HG03103 (cell line): ENCODE measurements at regions not wholly inside any gene's neighbourhood (a gene's known extent, or its start where the extent isn't known, plus 50 kb on each side); places are given as distances from the start of the nearest gene placed in this dataset.

Experiments used
- ATAC-seq: cut with Tn5 transposase; IDR thresholded peaks from one replicate; pipeline ENCODE4 v1.9.1; 2021; ENCODE audit warnings: low read depth; ENCODE audit not compliant: unreplicated experiment

GRCh38 chr4:173862754-173863153 lies 332.7 kb upstream of the HAND2 start:
- no peak for ATAC-seq

- no peak for ATAC-seq
Measured at GRCh38 chr4:173860094-173860493, 330.1 kb upstream of the HAND2 start.

GRCh38 chr4:173859091-173859713 lies 329.2 kb upstream of the HAND2 start:
- ATAC-seq: no peak

- ATAC-seq: no peak
Measured at GRCh38 chr4:173858471-173858870, 328.4 kb upstream of the HAND2 start.

GRCh38 chr4:173857828-173858227 lies 327.8 kb upstream of the HAND2 start:
- no peak for ATAC-seq

- no peak for ATAC-seq
Measured at GRCh38 chr4:173855015-173855414, 325.0 kb upstream of the HAND2 start.

- ATAC-seq: no peak
Measured at GRCh38 chr4:173852775-173853174, 322.7 kb upstream of the HAND2 start.

GRCh38 chr4:173845580-173845979 lies 315.6 kb upstream of the HAND2 start:
- ATAC-seq: no peak

- no peak for ATAC-seq
Measured at GRCh38 chr4:173839865-173840264, 309.8 kb upstream of the HAND2 start.

- no peak for ATAC-seq
Measured at GRCh38 chr4:173837517-173837916, 307.5 kb upstream of the HAND2 start.

GRCh38 chr4:173835903-173836302 lies 305.9 kb upstream of the HAND2 start:
- ATAC-seq: no peak

- no peak for ATAC-seq
Measured at GRCh38 chr4:173834151-173834550, 304.1 kb upstream of the HAND2 start.

- ATAC-seq: no peak
Measured at GRCh38 chr4:173829565-173829964, 299.5 kb upstream of the HAND2 start.

GRCh38 chr4:173827707-173828106 lies 297.7 kb upstream of the HAND2 start:
- no peak for ATAC-seq

GRCh38 chr4:173821876-173822275 lies 291.8 kb upstream of the HAND2 start:
- ATAC-seq: no peak

GRCh38 chr4:173821036-173821435 lies 291.0 kb upstream of the HAND2 start:
- ATAC-seq: no peak

GRCh38 chr4:173807347-173807746 lies 277.3 kb upstream of the HAND2 start:
- ATAC-seq: no peak

- no peak for ATAC-seq
Measured at GRCh38 chr4:173805884-173806283, 275.9 kb upstream of the HAND2 start.

GRCh38 chr4:173802662-173803022 lies 272.6 kb upstream of the HAND2 start:
- no peak for ATAC-seq

- no peak for ATAC-seq
Measured at GRCh38 chr4:173801876-173802661, 272.0 kb upstream of the HAND2 start.

GRCh38 chr4:173801361-173801760 lies 271.3 kb upstream of the HAND2 start:
- no peak for ATAC-seq

GRCh38 chr4:173797296-173797695 lies 267.3 kb upstream of the HAND2 start:
- no peak for ATAC-seq
